ENCODE measurements at regions not wholly inside any gene's neighbourhood (a gene's known extent, or its start where the extent isn't known, plus 50 kb on each side); places are given as distances from the start of the nearest gene placed in this dataset.

DNA sequence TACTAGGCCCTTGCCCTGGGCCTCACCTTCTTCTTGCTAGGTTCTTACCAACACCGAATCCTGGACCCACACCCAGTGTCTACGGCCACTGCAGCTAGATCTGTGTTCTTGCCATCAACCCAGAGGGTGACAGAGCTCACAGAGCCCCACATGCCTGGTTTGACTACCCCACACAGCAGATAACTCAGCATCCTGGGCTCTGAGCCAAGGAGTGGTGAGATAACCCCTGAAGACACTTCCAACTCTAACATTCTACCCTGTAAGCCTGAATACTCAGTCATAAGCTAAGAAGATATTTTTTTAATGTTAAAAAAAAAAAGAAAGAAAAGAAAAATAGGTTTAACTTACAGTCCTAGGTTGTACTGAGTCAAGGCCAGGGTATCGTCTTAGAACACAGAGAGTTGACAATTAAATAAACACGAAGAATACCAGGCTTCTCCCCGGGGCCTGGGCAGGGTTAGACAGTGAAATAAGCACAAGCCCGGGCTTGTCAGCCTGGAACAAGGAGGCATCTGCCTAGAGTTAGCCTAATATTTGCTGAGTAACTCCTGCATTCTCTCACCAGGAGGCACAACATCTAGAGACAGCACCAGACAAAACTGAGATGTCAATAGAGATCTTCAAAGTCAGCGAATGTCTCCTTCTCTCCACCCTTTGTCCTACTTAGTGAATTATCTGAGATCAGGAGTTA lies 556.5 kb upstream of the LRRN3 start:
- TF ChIP-seq GATA2 (IDR thresholded peaks at IDR 0.05; ENCODE audit: low read depth, low read length) (peak; percentile 57), GATA3 (IDR thresholded peaks at IDR 0.05; ENCODE audit: low read depth, low read length) (peak; percentile 43; the same call in 1 of the 2 replicates)

Measured in SH-SY5Y (cell line).